GM12878 (cell line): ENCODE measurements at regions not wholly inside any gene's neighbourhood (a gene's known extent, or its start where the extent isn't known, plus 50 kb on each side); places are given as distances from the start of the nearest gene placed in this dataset.

Experiments used
- ATAC-seq: fragments of 200-7000 bp; cut with Tn5 transposase; 3 replicates; pipeline ENCODE4 v1.9.1; 2020; ENCODE audit warnings: mild to moderate bottlenecking, moderate library complexity
- BruUV-seq: library from RNA; stranded (reverse); fragments of 400-500 nt; replicated peaks from 2 replicates; lab custom pipeline; 2021; lab: Mats Ljungman, UMichigan
- CTCF ChIA-PET: fragments of 300-600 bp; sonication (Branson Sonifier 250); formaldehyde crosslinking; extraction: SDS; loops from one replicate; lab custom pipeline; 2021; ENCODE audit warnings: inconsistent platforms; lab: Yijun Ruan, JAX
- POLR2A ChIA-PET: fragments of 350-600 bp; formaldehyde crosslinking; extraction: SDS; loops from one replicate; lab custom pipeline; 2021; ENCODE audit warnings: inconsistent platforms; lab: Charles Lee
- RAD21 ChIA-PET: fragments of 300-600 bp; sonication (Branson Sonifier 250); formaldehyde crosslinking; loops from one replicate; lab custom pipeline; 2023; ENCODE audit warnings: antibody characterized with exemption; ENCODE audit not compliant: unreplicated experiment; lab: Charles Lee
- SMC1A ChIA-PET: fragments of 300-600 bp; sonication (Branson Sonifier 250); formaldehyde crosslinking; loops from one replicate; lab custom pipeline; 2023; ENCODE audit not compliant: unreplicated experiment, uncharacterized antibody; lab: Charles Lee
- DNase-seq: peaks from one replicate; pipeline ENCODE4 v3.0.0-alpha.2; 2011; ENCODE audit warnings: low read depth, low spot score
- FAIRE-seq: peaks from 3 replicates; lab custom pipeline; 2011; peaks lifted over from hg19 to GRCh38; lab: Jason Lieb, UNC
- H2AFZ ChIP-seq: 2 replicates; pipeline ENCODE4 v1.6.0; 2011; ENCODE audit warnings: low read depth, low read length, control low read depth; ENCODE audit not compliant: control insufficient read depth
- H3K27ac ChIP-seq: 2 replicates; pipeline ENCODE4 v1.5.1; 2011; ENCODE audit warnings: control low read depth; ENCODE audit not compliant: control insufficient read depth, insufficient read depth
- H3K27me3 ChIP-seq, 2 experiments: replicated peaks in 1 of 2; 2 replicates each; pipeline versions ENCODE4 v1.6.0 to v1.6.1; 2011; ENCODE audit warnings: low read length in 1 of 2; ENCODE audit not compliant: control insufficient read depth in 2 of 2, insufficient read depth in 2 of 2
- H3K36me3 ChIP-seq, 2 experiments: 2 replicates each; pipeline ENCODE4 v1.5.1; 2011; ENCODE audit warnings: low read length in 1 of 2; ENCODE audit not compliant: control insufficient read depth in 2 of 2, insufficient read depth in 2 of 2
- H3K4me1 ChIP-seq: 2 replicates; pipeline ENCODE4 v1.6.1; 2011; ENCODE audit warnings: mild to moderate bottlenecking, low read length, moderate library complexity, mixed read lengths; ENCODE audit not compliant: control insufficient read depth, insufficient read depth
- H3K4me2 ChIP-seq: 2 replicates; pipeline ENCODE4 v1.6.0; 2011; ENCODE audit warnings: control low read depth; ENCODE audit not compliant: control insufficient read depth, insufficient read depth
- H3K4me3 ChIP-seq: fragments of 200-600 bp; sonication (generic); 2 replicates; pipeline ENCODE4 v1.5.1; 2016
- H3K79me2 ChIP-seq: 2 replicates; pipeline ENCODE4 v1.6.0; 2011; ENCODE audit warnings: low read length; ENCODE audit not compliant: control insufficient read depth, insufficient read depth
- H3K9ac ChIP-seq: 2 replicates; pipeline ENCODE4 v1.8.0; 2011; ENCODE audit warnings: low read length, control low read depth, mixed read lengths; ENCODE audit not compliant: control insufficient read depth, insufficient read depth
- H3K9me3 ChIP-seq: replicated peaks from 3 replicates; pipeline ENCODE4 v1.5.1; 2011; ENCODE audit warnings: mild to moderate bottlenecking, low read length; ENCODE audit not compliant: control insufficient read depth, insufficient read depth
- H4K20me1 ChIP-seq: 2 replicates; pipeline ENCODE4 v1.6.0; 2011; ENCODE audit not compliant: control insufficient read depth, insufficient read depth
- BACH1 ChIP-seq: fragments of 450-650 bp; IDR thresholded peaks from 2 replicates; pipeline ENCODE4 v1.6.1; 2017; ENCODE audit warnings: mild to moderate bottlenecking, borderline replicate concordance
- BRCA1 ChIP-seq: IDR thresholded peaks from 2 replicates; pipeline ENCODE4 v1.6.1; 2011; ENCODE audit warnings: low read depth, low read length, improper control_type of control experiment
- CBX3 ChIP-seq: fragments of 200-600 bp; sonication (generic); IDR thresholded peaks from 2 replicates; pipeline ENCODE4 v1.6.1; 2016; ENCODE audit warnings: low read depth, borderline replicate concordance
- E2F4 ChIP-seq: IDR thresholded peaks from 2 replicates; pipeline ENCODE4 v1.6.1; 2012; ENCODE audit warnings: low read depth, low read length, improper control_type of control experiment
- HDAC6 ChIP-seq: fragments of 200-600 bp; sonication (generic); IDR thresholded peaks from one replicate; pipeline ENCODE4 v1.8.0; 2017; ENCODE audit warnings: antibody characterized with exemption; ENCODE audit not compliant: unreplicated experiment
- JUND ChIP-seq: IDR thresholded peaks from 2 replicates; pipeline ENCODE4 v1.6.1; 2012; ENCODE audit warnings: low read depth, mild to moderate bottlenecking, low read length, improper control_type of control experiment, moderate library complexity
- MTA2 ChIP-seq: fragments of 450-650 bp; IDR thresholded peaks from 2 replicates; pipeline ENCODE4 v1.6.1; 2016; ENCODE audit warnings: low read depth, mild to moderate bottlenecking, moderate library complexity
- MTA3 ChIP-seq: IDR thresholded peaks from 2 replicates; pipeline ENCODE4 v1.6.1; 2012; ENCODE audit warnings: low read length, inconsistent platforms, borderline replicate concordance
- NFYA ChIP-seq: IDR thresholded peaks from 2 replicates; pipeline ENCODE4 v1.6.1; 2011; ENCODE audit warnings: low read depth, mild to moderate bottlenecking, low read length, improper control_type of control experiment, borderline replicate concordance
- RB1 ChIP-seq: fragments of 450-650 bp; formaldehyde crosslinking; IDR thresholded peaks from 2 replicates; pipeline ENCODE4 v1.6.1; 2017; ENCODE audit warnings: mild to moderate bottlenecking, borderline replicate concordance
- RFX5 ChIP-seq: IDR thresholded peaks from 2 replicates; pipeline ENCODE4 v1.6.1; 2011; ENCODE audit warnings: low read depth, low read length, improper control_type of control experiment
- TARDBP ChIP-seq: IDR thresholded peaks from 2 replicates; pipeline ENCODE4 v1.6.1; 2016; ENCODE audit warnings: borderline replicate concordance
- YBX1 ChIP-seq: fragments of 450-650 bp; IDR thresholded peaks from 2 replicates; pipeline ENCODE4 v1.6.1; 2016; ENCODE audit warnings: antibody characterized with exemption
- WGBS: methylation state at CpG from one replicate; pipeline ENCODE4 v1.1.6; 2016; ENCODE audit warnings: low lambda C conversion rate; ENCODE audit not compliant: insufficient replicate concordance, insufficient coverage; ENCODE audit errors: missing lambda C conversion rate; 5-methylcytosine and 5-hydroxymethylcytosine counted together
- in situ Hi-C: fragments of 300-500 bp; cut with MboI; formaldehyde crosslinking; loops from 9 replicates; pipeline ENCODE4 v1.14.3; 2018; ENCODE audit warnings: mixed read lengths
- intact Hi-C: fragments of 100-400 bp; cut with micrococcal nuclease; formaldehyde crosslinking; loops from one replicate; pipeline ENCODE4 v1.14.2; 2022; ENCODE audit not compliant: unreplicated experiment
- TF ChIP-seq, protein P1 (sequence below): fragments of 450-650 bp; IDR thresholded peaks from 2 replicates; pipeline ENCODE4 v1.6.1; 2016; ENCODE audit warnings: mild to moderate bottlenecking
- TF ChIP-seq, protein P2 (sequence below): IDR thresholded peaks from 2 replicates; pipeline ENCODE4 v1.6.1; 2012; ENCODE audit warnings: low read length, inconsistent platforms

GRCh38 chr1:2968471-2968881 is 52.8 kb upstream of the ACTRT2 start (continued):
- TF ChIP-seq MTA2, result no peak

GRCh38 chr1:2969011-2969844 is 52.0 kb upstream of the ACTRT2 start:
- CTCF ChIA-PET, result no interaction called here
- no peaks in the 10 kb centered on the region for H3K27me3 ChIP-seq
- H4K20me1 ChIP-seq, result no peaks in the 10 kb centered on the region
- no peak overlapping the region for H2AFZ ChIP-seq
- no peak overlapping the region for H3K9ac ChIP-seq
- SMC1A ChIA-PET, result no interaction called here
- no TSS peak for BruUV-seq
- FAIRE-seq, result no peak
- no peak for ATAC-seq
- POLR2A ChIA-PET, result no interaction called here
- H3K27ac ChIP-seq, result no peak overlapping the region
- intact Hi-C loops (no loop called here), in situ Hi-C loops (no loop called here)
- H3K9me3 ChIP-seq, result no peaks in the 10 kb centered on the region; the same call in 2 of the 3 replicates
- no peak for DNase-seq
- no peaks in the 10 kb centered on the region for H3K36me3 ChIP-seq
- no peak overlapping the region for H3K4me2 ChIP-seq
- H3K4me1 ChIP-seq, result no peaks in the 10 kb centered on the region
- no peak overlapping the region for H3K4me3 ChIP-seq
- TF ChIP-seq TARDBP (no peak), NFYA (no peak), HDAC6 (no peak), MTA3 (no peak), BACH1 (no peak), RFX5 (no peak), YBX1 (no peak), E2F4 (no peak), BRCA1 (no peak), CBX3 (no peak), JUND (no peak), RB1 (no peak)
- TF ChIP-seq, protein P1, sequence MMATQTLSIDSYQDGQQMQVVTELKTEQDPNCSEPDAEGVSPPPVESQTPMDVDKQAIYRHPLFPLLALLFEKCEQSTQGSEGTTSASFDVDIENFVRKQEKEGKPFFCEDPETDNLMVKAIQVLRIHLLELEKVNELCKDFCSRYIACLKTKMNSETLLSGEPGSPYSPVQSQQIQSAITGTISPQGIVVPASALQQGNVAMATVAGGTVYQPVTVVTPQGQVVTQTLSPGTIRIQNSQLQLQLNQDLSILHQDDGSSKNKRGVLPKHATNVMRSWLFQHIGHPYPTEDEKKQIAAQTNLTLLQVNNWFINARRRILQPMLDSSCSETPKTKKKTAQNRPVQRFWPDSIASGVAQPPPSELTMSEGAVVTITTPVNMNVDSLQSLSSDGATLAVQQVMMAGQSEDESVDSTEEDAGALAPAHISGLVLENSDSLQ, result no peak
- TF ChIP-seq, protein P2, sequence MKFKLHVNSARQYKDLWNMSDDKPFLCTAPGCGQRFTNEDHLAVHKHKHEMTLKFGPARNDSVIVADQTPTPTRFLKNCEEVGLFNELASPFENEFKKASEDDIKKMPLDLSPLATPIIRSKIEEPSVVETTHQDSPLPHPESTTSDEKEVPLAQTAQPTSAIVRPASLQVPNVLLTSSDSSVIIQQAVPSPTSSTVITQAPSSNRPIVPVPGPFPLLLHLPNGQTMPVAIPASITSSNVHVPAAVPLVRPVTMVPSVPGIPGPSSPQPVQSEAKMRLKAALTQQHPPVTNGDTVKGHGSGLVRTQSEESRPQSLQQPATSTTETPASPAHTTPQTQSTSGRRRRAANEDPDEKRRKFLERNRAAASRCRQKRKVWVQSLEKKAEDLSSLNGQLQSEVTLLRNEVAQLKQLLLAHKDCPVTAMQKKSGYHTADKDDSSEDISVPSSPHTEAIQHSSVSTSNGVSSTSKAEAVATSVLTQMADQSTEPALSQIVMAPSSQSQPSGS, result no peak
- H3K79me2 ChIP-seq, result no peaks in the 10 kb centered on the region
- WGBS, result 31% methylated on average over 16 of the region's 16 CpGs
- RAD21 ChIA-PET, result no interaction called here
